GM21737 (cell line): ENCODE measurements at regions not wholly inside any gene's neighbourhood (a gene's known extent, or its start where the extent isn't known, plus 50 kb on each side); places are given as distances from the start of the nearest gene placed in this dataset.
"Not testable (repeated sequence)": the region's sequence is repeated elsewhere in the genome, so short reads cannot be mapped to it uniquely, and the experiment has no call there.

ENCODE experiments used
- ATAC-seq: cut with Tn5 transposase; IDR thresholded peaks from one replicate; pipeline ENCODE4 v1.9.1; 2021; ENCODE audit warnings: mild to moderate bottlenecking, moderate library complexity; ENCODE audit not compliant: unreplicated experiment

- no peak for ATAC-seq
Observed at GRCh38 chr3:145578471-145578870, 582.5 kb downstream of the PLOD2 start.

GRCh38 chr3:145581694-145582093 lies 579.3 kb downstream of the PLOD2 start:
- ATAC-seq = no peak

- ATAC-seq = no peak
Observed at GRCh38 chr3:145604851-145605250, 556.1 kb downstream of the PLOD2 start.

- ATAC-seq = no peak
Observed at GRCh38 chr3:145620002-145620401, 541.0 kb downstream of the PLOD2 start.

- ATAC-seq = no peak
Observed at GRCh38 chr3:145620486-145620885, 540.5 kb downstream of the PLOD2 start.

GRCh38 chr3:145623349-145623748 lies 537.6 kb downstream of the PLOD2 start:
- no peak for ATAC-seq

GRCh38 chr3:145628211-145628610 lies 532.8 kb downstream of the PLOD2 start:
- no peak for ATAC-seq

- ATAC-seq = no peak
Observed at GRCh38 chr3:145637105-145637504, 523.9 kb downstream of the PLOD2 start.

- ATAC-seq = no peak
Observed at GRCh38 chr3:145639003-145639606, 521.9 kb downstream of the PLOD2 start.

GRCh38 chr3:145639875-145640274 lies 521.1 kb downstream of the PLOD2 start:
- no peak for ATAC-seq

- ATAC-seq = no peak
Observed at GRCh38 chr3:145648396-145648795, 512.6 kb downstream of the PLOD2 start.

GRCh38 chr3:145649368-145649887 lies 511.6 kb downstream of the PLOD2 start:
- ATAC-seq = no peak

- no peak for ATAC-seq
Observed at GRCh38 chr3:145650170-145650569, 510.8 kb downstream of the PLOD2 start.

- no peak for ATAC-seq
Observed at GRCh38 chr3:145671121-145671520, 489.9 kb downstream of the PLOD2 start.

GRCh38 chr3:145673838-145674237 lies 487.1 kb downstream of the PLOD2 start:
- ATAC-seq = no peak

- ATAC-seq = no peak
Observed at GRCh38 chr3:145678401-145678800, 482.6 kb downstream of the PLOD2 start.

GRCh38 chr3:145681181-145681580 lies 479.8 kb downstream of the PLOD2 start:
- ATAC-seq = no peak

- not testable (repeated sequence) for ATAC-seq
Observed at GRCh38 chr3:145687978-145688377, 473.0 kb downstream of the PLOD2 start.

GRCh38 chr3:145692751-145693150 lies 468.2 kb downstream of the PLOD2 start:
- ATAC-seq = no peak

- ATAC-seq = no peak
Observed at GRCh38 chr3:145696011-145696410, 465.0 kb downstream of the PLOD2 start.

- ATAC-seq = no peak
Observed at GRCh38 chr3:145698250-145698649, 462.7 kb downstream of the PLOD2 start.

- no peak for ATAC-seq
Observed at GRCh38 chr3:145698749-145699148, 462.2 kb downstream of the PLOD2 start.

GRCh38 chr3:145704020-145704419 lies 457.0 kb downstream of the PLOD2 start:
- ATAC-seq = no peak
